Gastrocnemius medialis (tissue), 4 donors: ENCODE measurements at regions not wholly inside any gene's neighbourhood (a gene's known extent, or its start where the extent isn't known, plus 50 kb on each side); places are given as distances from the start of the nearest gene placed in this dataset.

Source experiments
- ATAC-seq, 2 donors: fragments of 150-250 bp; one replicate each; pipeline ENCODE4 v1.9.1; 2016
- DNase-seq, 2 donors: peaks; one replicate each; pipeline ENCODE4 v3.0.0-alpha.2; 2019
- H3K27ac ChIP-seq, 4 donors: fragments of 200-600 bp; sonication (generic); 1 replicate in 1 of 4; 2 replicates in 3 of 4; pipeline ENCODE4 v1.5.1; 2016 to 2018; ENCODE audit warnings: mild to moderate bottlenecking in 2 of 4, moderate library complexity in 1 of 4
- H3K27me3 ChIP-seq, 3 donors: fragments of 200-600 bp; sonication (generic) in 2 of 3; 1 replicate in 1 of 3; 2 replicates in 2 of 3; pipeline versions ENCODE4 v1.5.1 to v1.6.0; 2016 to 2019; ENCODE audit warnings: mild to moderate bottlenecking in 1 of 3, moderate library complexity in 1 of 3
- H3K36me3 ChIP-seq, 2 donors: fragments of 200-600 bp; sonication (generic) in 1 of 2; one replicate each; pipeline ENCODE4 v1.5.1; 2017 to 2018
- H3K4me1 ChIP-seq, 2 donors: fragments of 200-600 bp; sonication (generic) in 1 of 2; one replicate each; pipeline ENCODE4 v1.5.1; 2016 to 2017; ENCODE audit warnings: mild to moderate bottlenecking in 2 of 2
- H3K4me3 ChIP-seq, 4 donors: fragments of 200-600 bp; sonication (generic) in 3 of 4; 1 replicate in 1 of 4; 2 replicates in 3 of 4; pipeline ENCODE4 v1.5.1; 2016 to 2019; ENCODE audit warnings: mild to moderate bottlenecking in 2 of 4
- H3K9me3 ChIP-seq, 3 donors: fragments of 200-600 bp; sonication (generic) in 2 of 3; 1 replicate in 1 of 3; 2 replicates in 2 of 3; pipeline ENCODE4 v1.5.1; 2016 to 2019
- CTCF ChIP-seq, 5 experiments: fragments of 450-650 bp in 3 of 5; fragments of 200-600 bp in 2 of 5; sonication (generic) in 2 of 5; IDR thresholded peaks in 4 of 5; conservative IDR thresholded peaks in 1 of 5; 1 replicate in 4 of 5; 2 replicates in 1 of 5; pipeline ENCODE4 v1.5.1; 2016 to 2019; ENCODE audit warnings: antibody characterized with exemption in 5 of 5, mild to moderate bottlenecking in 3 of 5, moderate library complexity in 3 of 5
- POLR2A ChIP-seq, 2 donors: fragments of 450-650 bp; IDR thresholded peaks; one replicate each; pipeline ENCODE4 v1.6.1; 2017; ENCODE audit warnings: antibody characterized with exemption in 2 of 2, mild to moderate bottlenecking in 2 of 2, moderate library complexity in 2 of 2
- in situ Hi-C, 4 donors: fragments of 200-750 bp; cut with MboI; loops; one replicate each; pipeline versions ENCODE4 v1.15.0 to v1.8.0; 2017; ENCODE audit warnings: low sequenced_read_pairs in 4 of 4
- intact Hi-C: fragments of 100-400 bp; cut with DNase I; formaldehyde crosslinking; loops from one replicate; pipeline ENCODE4 v1.15.1; 2023; ENCODE audit warnings: low total_unique reads

- Histone ChIP-seq H3K4me1 (no peaks in the 10 kb centered on the region), H3K9me3 (no peaks in the 10 kb centered on the region), H3K27me3 (no peaks in the 10 kb centered on the region), H3K36me3 (no peaks in the 10 kb centered on the region), H3K4me3 (no peak overlapping the region), H3K27ac (no peak overlapping the region)
- TF ChIP-seq POLR2A (IDR thresholded peaks at IDR 0.05) (no peak), CTCF (IDR thresholded peaks at IDR 0.05 in 4 of 5, conservative IDR thresholded peaks at IDR 0.05 in 1 of 5) (no peak)
- in situ Hi-C loops, result no loop called here
- intact Hi-C loops, result no loop called here
- ATAC-seq (no peak), DNase-seq (no peak)
Observed at GRCh38 chr6:156316583-156317125, 460.5 kb upstream of the ARID1B start.

DNA sequence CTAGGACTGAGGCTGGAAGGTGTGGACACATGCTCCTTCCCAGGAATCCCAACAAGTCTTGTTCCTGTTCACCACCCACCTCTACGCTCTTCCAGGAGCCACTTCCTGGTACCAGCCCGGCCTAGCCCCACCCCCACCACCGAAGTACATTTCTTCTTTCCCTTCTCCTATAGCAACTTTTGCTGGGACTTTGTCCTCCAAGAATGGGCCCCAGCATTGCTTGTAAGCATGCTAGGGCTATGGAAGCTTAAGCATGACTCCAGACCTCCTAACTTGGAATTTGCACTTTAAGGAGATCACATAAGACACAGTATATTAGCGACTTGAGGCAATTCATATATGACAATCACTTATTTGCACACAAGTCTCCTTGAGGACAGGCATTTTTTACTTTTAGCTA, 462.0 kb upstream of the ARID1B start:
- intact Hi-C loops (no loop called here), in situ Hi-C loops (no loop called here)
- Histone ChIP-seq H3K9me3 (no peaks in the 10 kb centered on the region), H3K27me3 (no peaks in the 10 kb centered on the region), H3K36me3 (no peaks in the 10 kb centered on the region), H3K4me1 (no peaks in the 10 kb centered on the region), H3K4me3 (no peak overlapping the region), H3K27ac (no peak overlapping the region)
- TF ChIP-seq CTCF (IDR thresholded peaks at IDR 0.05 in 4 of 5, conservative IDR thresholded peaks at IDR 0.05 in 1 of 5), result no peak
- no peak for TF ChIP-seq POLR2A (IDR thresholded peaks at IDR 0.05)
- ATAC-seq, result no peak
- no peak for DNase-seq

GRCh38 chr6:156313037-156313436, 464.1 kb upstream of the ARID1B start:
- no peaks in the 10 kb centered on the region for H3K36me3 ChIP-seq
- intact Hi-C loops (no loop called here), in situ Hi-C loops (no loop called here)
- no peaks in the 10 kb centered on the region for H3K4me1 ChIP-seq
- no peak overlapping the region for H3K4me3 ChIP-seq
- ATAC-seq (no peak), DNase-seq (no peak)
- H3K27me3 ChIP-seq, result no peaks in the 10 kb centered on the region
- H3K27ac ChIP-seq, result no peak overlapping the region
- H3K9me3 ChIP-seq, result no peaks in the 10 kb centered on the region
- TF ChIP-seq CTCF (IDR thresholded peaks at IDR 0.05 in 4 of 5, conservative IDR thresholded peaks at IDR 0.05 in 1 of 5), result no peak
- no peak for TF ChIP-seq POLR2A (IDR thresholded peaks at IDR 0.05)

GRCh38 chr6:156311291-156311690, 465.9 kb upstream of the ARID1B start:
- no peaks in the 10 kb centered on the region for H3K27me3 ChIP-seq

More at GRCh38 chr6:156311291-156311690, 465.9 kb upstream of the ARID1B start:
- intact Hi-C loops (no loop called here), in situ Hi-C loops (no loop called here)
- Histone ChIP-seq H3K9me3 (no peaks in the 10 kb centered on the region), H3K4me3 (no peak overlapping the region), H3K4me1 (no peaks in the 10 kb centered on the region), H3K27ac (no peak overlapping the region), H3K36me3 (no peaks in the 10 kb centered on the region)
- no peak for DNase-seq
- TF ChIP-seq POLR2A (IDR thresholded peaks at IDR 0.05), result no peak
- TF ChIP-seq CTCF (IDR thresholded peaks at IDR 0.05 in 4 of 5, conservative IDR thresholded peaks at IDR 0.05 in 1 of 5), result no peak
- no peak for ATAC-seq
